ENCODE measurements at regions not wholly inside any gene's neighbourhood (a gene's known extent, or its start where the extent isn't known, plus 50 kb on each side); places are given as distances from the start of the nearest gene placed in this dataset.

DNA sequence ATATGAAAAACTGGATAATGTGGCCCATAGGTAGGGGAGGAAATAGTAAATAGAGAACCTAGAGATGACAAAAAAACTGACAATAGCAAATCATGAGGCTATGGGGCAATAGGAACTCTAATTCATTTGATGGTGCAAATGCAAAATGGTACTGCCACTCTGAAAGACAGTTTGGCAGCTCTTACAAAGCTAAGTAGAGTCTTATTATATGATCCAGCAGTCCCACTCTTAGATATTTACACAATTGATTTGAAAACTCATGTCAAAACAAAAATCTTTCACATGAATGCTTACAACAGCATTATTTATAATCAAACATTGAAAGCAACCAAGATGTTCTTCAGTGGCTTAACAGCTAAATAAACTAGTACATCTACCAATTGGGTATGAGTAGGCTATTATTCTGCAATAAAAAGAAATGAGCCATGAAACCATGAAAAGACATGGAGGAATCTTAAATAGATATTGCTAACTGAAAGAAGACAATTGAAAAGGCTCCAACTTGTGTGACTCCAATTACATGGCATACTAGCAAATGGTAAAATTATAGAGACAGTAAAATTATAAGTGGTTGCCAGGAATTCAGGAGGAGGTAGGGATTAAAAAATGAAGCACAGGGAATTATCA, 321.8 kb upstream of the STAC start:
- Histone ChIP-seq H3K4me3 (no peak overlapping the region), H3K27me3 (no peaks in the 10 kb centered on the region), H3K36me3 (no peaks in the 10 kb centered on the region), H3K9me3 (no peaks in the 10 kb centered on the region), H3K4me1 (no peaks in the 10 kb centered on the region), H3K27ac (no peak overlapping the region)
- TF ChIP-seq, protein P1, sequence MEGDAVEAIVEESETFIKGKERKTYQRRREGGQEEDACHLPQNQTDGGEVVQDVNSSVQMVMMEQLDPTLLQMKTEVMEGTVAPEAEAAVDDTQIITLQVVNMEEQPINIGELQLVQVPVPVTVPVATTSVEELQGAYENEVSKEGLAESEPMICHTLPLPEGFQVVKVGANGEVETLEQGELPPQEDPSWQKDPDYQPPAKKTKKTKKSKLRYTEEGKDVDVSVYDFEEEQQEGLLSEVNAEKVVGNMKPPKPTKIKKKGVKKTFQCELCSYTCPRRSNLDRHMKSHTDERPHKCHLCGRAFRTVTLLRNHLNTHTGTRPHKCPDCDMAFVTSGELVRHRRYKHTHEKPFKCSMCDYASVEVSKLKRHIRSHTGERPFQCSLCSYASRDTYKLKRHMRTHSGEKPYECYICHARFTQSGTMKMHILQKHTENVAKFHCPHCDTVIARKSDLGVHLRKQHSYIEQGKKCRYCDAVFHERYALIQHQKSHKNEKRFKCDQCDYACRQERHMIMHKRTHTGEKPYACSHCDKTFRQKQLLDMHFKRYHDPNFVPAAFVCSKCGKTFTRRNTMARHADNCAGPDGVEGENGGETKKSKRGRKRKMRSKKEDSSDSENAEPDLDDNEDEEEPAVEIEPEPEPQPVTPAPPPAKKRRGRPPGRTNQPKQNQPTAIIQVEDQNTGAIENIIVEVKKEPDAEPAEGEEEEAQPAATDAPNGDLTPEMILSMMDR (IDR thresholded peaks at IDR 0.05), result no peak
- TF ChIP-seq POLR2A (IDR thresholded peaks at IDR 0.05) (no peak), POLR2AphosphoS5 (IDR thresholded peaks at IDR 0.05) (no peak), EP300 (IDR thresholded peaks at IDR 0.05) (no peak)
- ATAC-seq (ENCODE audit: low FRiP score in 2 of 2) (no peak), DNase-seq (no peak)

- no peak overlapping the region for H3K4me3 ChIP-seq
- DNase-seq (no peak), ATAC-seq (ENCODE audit: low FRiP score in 2 of 2) (no peak)
- TF ChIP-seq EP300 (IDR thresholded peaks at IDR 0.05), result no peak
- TF ChIP-seq POLR2A (IDR thresholded peaks at IDR 0.05), result no peak
- TF ChIP-seq POLR2AphosphoS5 (IDR thresholded peaks at IDR 0.05), result no peak
- TF ChIP-seq, protein P1 (IDR thresholded peaks at IDR 0.05), result no peak
- no peaks in the 10 kb centered on the region for H3K9me3 ChIP-seq
- H3K27me3 ChIP-seq, result no peaks in the 10 kb centered on the region
- WGBS, 2 donors, result 64 to 65% methylated on average over 5 of the region's 5 CpGs
- H3K36me3 ChIP-seq, result no peaks in the 10 kb centered on the region
- no peaks in the 10 kb centered on the region for H3K4me1 ChIP-seq
- H3K27ac ChIP-seq, result no peak overlapping the region
These were observed 319.4 kb upstream of the STAC start for GRCh38 chr3:36060950-36061349.

DNA sequence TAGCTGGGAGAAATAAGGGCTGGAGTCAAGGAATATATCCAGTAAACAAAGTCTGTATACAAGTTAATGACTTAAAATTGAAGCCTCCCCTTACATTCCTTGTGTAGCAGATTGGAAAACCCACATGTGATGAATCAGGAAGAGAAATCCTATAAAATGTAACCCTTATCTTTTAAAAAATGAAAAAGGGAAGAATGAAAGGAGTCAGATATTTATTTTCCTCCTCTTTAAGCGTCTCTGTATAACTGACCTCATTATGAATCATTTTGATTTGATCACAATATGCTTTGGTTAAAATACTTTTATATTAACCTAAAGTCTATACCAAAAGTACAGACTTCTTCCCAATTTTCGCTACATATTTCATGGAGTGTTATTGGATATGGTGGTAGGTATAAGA, 316.3 kb upstream of the STAC start:
- H3K9me3 ChIP-seq, result no peaks in the 10 kb centered on the region
- no peak for DNase-seq
- no peaks in the 10 kb centered on the region for H3K4me1 ChIP-seq
- no peak overlapping the region for H3K27ac ChIP-seq
- no peaks in the 10 kb centered on the region for H3K36me3 ChIP-seq
- TF ChIP-seq POLR2A (IDR thresholded peaks at IDR 0.05), result no peak
- TF ChIP-seq, protein P1 (IDR thresholded peaks at IDR 0.05), result no peak
- TF ChIP-seq POLR2AphosphoS5 (IDR thresholded peaks at IDR 0.05), result no peak
- TF ChIP-seq EP300 (IDR thresholded peaks at IDR 0.05), result no peak
- H3K27me3 ChIP-seq, result no peaks in the 10 kb centered on the region
- H3K4me3 ChIP-seq, result no peak overlapping the region
- ATAC-seq (ENCODE audit: low FRiP score in 2 of 2), result no peak
- 82 to 85% methylated on average over 2 of the region's 2 CpGs for WGBS, 2 donors

DNA sequence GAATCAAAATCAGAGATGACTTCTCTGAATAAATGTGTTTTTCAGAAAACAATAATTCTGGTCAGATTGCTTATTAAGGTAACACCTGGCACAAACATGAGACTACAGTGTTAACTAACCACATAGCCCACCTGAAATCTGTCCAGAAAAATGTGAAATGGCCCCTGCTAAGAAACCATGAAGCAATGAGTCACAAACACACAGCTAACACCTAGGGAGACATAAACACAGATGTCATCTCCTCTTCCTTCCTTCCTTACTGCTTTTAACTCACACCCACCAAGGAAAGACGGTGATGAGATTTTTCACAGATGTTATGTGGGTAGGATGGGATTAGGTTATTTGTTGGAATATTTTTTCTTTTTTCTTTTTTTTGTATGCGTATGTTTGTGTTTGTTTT, 315.0 kb upstream of the STAC start:
- DNase-seq (no peak), ATAC-seq (ENCODE audit: low FRiP score in 2 of 2) (no peak)
- H3K4me3 ChIP-seq, result no peak overlapping the region
- H3K4me1 ChIP-seq, result no peaks in the 10 kb centered on the region
- no peaks in the 10 kb centered on the region for H3K9me3 ChIP-seq
- TF ChIP-seq EP300 (IDR thresholded peaks at IDR 0.05) (no peak), POLR2AphosphoS5 (IDR thresholded peaks at IDR 0.05) (no peak), POLR2A (IDR thresholded peaks at IDR 0.05) (no peak)
- 66 to 71% methylated on average over 2 of the region's 2 CpGs for WGBS, 2 donors
- no peaks in the 10 kb centered on the region for H3K27me3 ChIP-seq
- no peaks in the 10 kb centered on the region for H3K36me3 ChIP-seq
- H3K27ac ChIP-seq, result no peak overlapping the region

DNA sequence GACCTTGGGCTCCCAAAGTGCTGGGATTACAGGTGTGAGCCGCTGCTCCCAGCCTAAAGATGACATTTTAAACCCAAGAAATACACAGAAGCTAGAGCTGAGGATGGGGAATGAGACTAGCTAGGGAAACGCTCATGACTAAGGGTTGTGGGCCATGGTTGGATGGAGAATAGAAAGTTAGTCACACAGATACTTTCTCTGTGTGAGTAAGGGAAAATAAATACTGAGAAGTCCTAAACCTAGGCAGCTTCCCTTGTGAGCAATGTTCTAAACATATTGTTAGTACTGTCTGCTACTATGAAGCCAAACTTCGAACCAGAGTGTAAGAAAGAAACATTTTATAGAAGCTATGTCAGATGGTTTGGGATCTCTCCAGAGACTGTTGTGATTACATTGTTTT, 304.8 kb upstream of the STAC start:
- WGBS, 2 donors, result 85 to 92% methylated on average over 3 of the region's 3 CpGs
- ATAC-seq (ENCODE audit: low FRiP score in 2 of 2) (no peak), DNase-seq (no peak)
- Histone ChIP-seq H3K4me1 (no peaks in the 10 kb centered on the region), H3K27ac (no peak overlapping the region), H3K36me3 (no peaks in the 10 kb centered on the region), H3K9me3 (no peaks in the 10 kb centered on the region), H3K4me3 (no peak overlapping the region), H3K27me3 (no peaks in the 10 kb centered on the region)
- TF ChIP-seq POLR2AphosphoS5 (IDR thresholded peaks at IDR 0.05) (no peak), POLR2A (IDR thresholded peaks at IDR 0.05) (no peak), EP300 (IDR thresholded peaks at IDR 0.05) (no peak)
- TF ChIP-seq, protein P1 (IDR thresholded peaks at IDR 0.05), result no peak

Measured in upper lobe of left lung (tissue), 6 donors.